IMR-90 (cell line): ENCODE measurements at regions not wholly inside any gene's neighbourhood (a gene's known extent, or its start where the extent isn't known, plus 50 kb on each side); places are given as distances from the start of the nearest gene placed in this dataset.

Source experiments
- ATAC-seq: fragments of 200-7000 bp; cut with Tn5 transposase; 2 replicates; pipeline ENCODE4 v1.9.1; 2020; ENCODE audit warnings: low read depth, mild to moderate bottlenecking, moderate library complexity
- BruUV-seq: library from RNA; stranded (reverse); fragments of 400-500 nt; replicated peaks from 2 replicates; lab custom pipeline; 2021; lab: Mats Ljungman, UMichigan
- CTCF ChIA-PET: fragments of 300-600 bp; formaldehyde crosslinking; extraction: SDS; loops from one replicate; lab custom pipeline; 2021; ENCODE audit warnings: antibody characterized with exemption; lab: Yijun Ruan, JAX
- POLR2A ChIA-PET: fragments of 300-600 bp; sonication (Branson Sonifier 250); formaldehyde crosslinking; loops from one replicate; lab custom pipeline; 2022; ENCODE audit warnings: antibody characterized with exemption; ENCODE audit not compliant: unreplicated experiment; lab: Charles Lee
- DNase-seq: peaks from one replicate; pipeline ENCODE4 v3.0.0; 2013
- H2AFZ ChIP-seq: replicated peaks from 2 replicates; pipeline ENCODE3; 2013; ENCODE audit warnings: low read length, mild to moderate bottlenecking; ENCODE audit not compliant: poor library complexity
- H2AK5ac ChIP-seq: 2 replicates; pipeline ENCODE4 v1.6.1; 2013; ENCODE audit warnings: low read depth, low read length, inconsistent platforms
- H2AK9ac ChIP-seq: replicated peaks from 2 replicates; pipeline ENCODE3; 2013; ENCODE audit warnings: mild to moderate bottlenecking, low read depth, low read length, moderate library complexity; ENCODE audit not compliant: poor library complexity
- H2BK120ac ChIP-seq: 2 replicates; pipeline ENCODE4 v1.6.1; 2013; ENCODE audit warnings: low read depth, low read length, inconsistent platforms
- H2BK15ac ChIP-seq: 3 replicates; pipeline ENCODE4 v1.6.1; 2013; ENCODE audit warnings: low read depth, low read length, inconsistent platforms
- H2BK20ac ChIP-seq: 2 replicates; pipeline ENCODE4 v1.6.1; 2013; ENCODE audit warnings: low read depth, mild to moderate bottlenecking, inconsistent platforms, low read length, moderate library complexity
- H2BK5ac ChIP-seq: 2 replicates; pipeline ENCODE4 v1.6.1; 2013; ENCODE audit warnings: mild to moderate bottlenecking, low read depth, low read length, inconsistent platforms; ENCODE audit not compliant: poor library complexity, severe bottlenecking
- H3K14ac ChIP-seq: replicated peaks from 2 replicates; pipeline ENCODE4 v1.6.1; 2013; ENCODE audit warnings: low read depth, low read length, inconsistent platforms
- H3K18ac ChIP-seq: 2 replicates; pipeline ENCODE4 v1.6.1; 2013; ENCODE audit warnings: low read depth, low read length, control low read depth
- H3K23ac ChIP-seq: 2 replicates; pipeline ENCODE4 v1.6.1; 2013; ENCODE audit warnings: low read depth, low read length, inconsistent platforms
- H3K27ac ChIP-seq: 2 replicates; pipeline ENCODE4 v1.5.1; 2013; ENCODE audit warnings: mild to moderate bottlenecking, control low read depth, low read length; ENCODE audit not compliant: insufficient read depth
- H3K27me3 ChIP-seq: 2 replicates; pipeline ENCODE4 v1.6.1; 2013; ENCODE audit warnings: low read length; ENCODE audit not compliant: control insufficient read depth, insufficient read depth
- H3K36me3 ChIP-seq: 2 replicates; pipeline ENCODE4 v1.6.1; 2013; ENCODE audit warnings: low read length, mixed read lengths; ENCODE audit not compliant: control insufficient read depth, insufficient read depth
- H3K4ac ChIP-seq: 2 replicates; pipeline ENCODE4 v1.6.1; 2013; ENCODE audit warnings: low read depth, low read length, inconsistent platforms
- H3K4me1 ChIP-seq: 2 replicates; pipeline ENCODE4 v1.6.1; 2013; ENCODE audit warnings: low read length, mixed read lengths; ENCODE audit not compliant: control insufficient read depth, insufficient read depth
- H3K4me2 ChIP-seq: 2 replicates; pipeline ENCODE4 v1.6.1; 2013; ENCODE audit warnings: low read depth, mild to moderate bottlenecking, control low read depth, low read length, moderate library complexity
- H3K4me3 ChIP-seq: 2 replicates; pipeline ENCODE4 v1.5.1; 2013; ENCODE audit warnings: low read depth, mild to moderate bottlenecking, control low read depth, low read length, moderate library complexity; ENCODE audit not compliant: insufficient read depth
- H3K56ac ChIP-seq: 2 replicates; pipeline ENCODE4 v1.6.1; 2013; ENCODE audit warnings: low read length, inconsistent platforms; ENCODE audit not compliant: insufficient read depth; ENCODE audit errors: extremely low read depth
- H3K79me1 ChIP-seq, 2 experiments: 2 replicates each; pipeline ENCODE4 v1.6.1; 2013; ENCODE audit warnings: low read length in 2 of 2, inconsistent platforms in 1 of 2, low read depth in 1 of 2
- H3K9ac ChIP-seq: 2 replicates; pipeline ENCODE4 v1.6.1; 2013; ENCODE audit warnings: low read depth, low read length, control low read depth
- H3K9me1 ChIP-seq: 2 replicates; pipeline ENCODE4 v1.6.1; 2013; ENCODE audit warnings: low read length, inconsistent platforms; ENCODE audit not compliant: insufficient read depth
- H3K9me3 ChIP-seq: 2 replicates; pipeline ENCODE4 v1.6.1; 2013; ENCODE audit warnings: low read length; ENCODE audit not compliant: control insufficient read depth, insufficient read depth
- H4K20me1 ChIP-seq: 2 replicates; pipeline ENCODE4 v1.6.1; 2013; ENCODE audit warnings: low read length, inconsistent platforms; ENCODE audit not compliant: insufficient read depth
- H4K5ac ChIP-seq: 2 replicates; pipeline ENCODE4 v1.6.1; 2013; ENCODE audit warnings: mild to moderate bottlenecking, low read depth, low read length, control low read depth
- H4K8ac ChIP-seq, 2 experiments: 2 replicates each; pipeline ENCODE4 v1.6.1; 2013; ENCODE audit warnings: low read depth in 2 of 2, low read length in 2 of 2, control low read depth in 1 of 2, inconsistent platforms in 1 of 2
- H4K91ac ChIP-seq: 2 replicates; pipeline ENCODE4 v1.6.1; 2013; ENCODE audit warnings: low read depth, low read length, inconsistent platforms; ENCODE audit not compliant: insufficient read depth
- BHLHE40 ChIP-seq: fragments of 150-350 bp; IDR thresholded peaks from 2 replicates; pipeline ENCODE4 v1.6.1; 2016; ENCODE audit warnings: mild to moderate bottlenecking, low read depth, low read length
- CEBPB ChIP-seq: IDR thresholded peaks from 2 replicates; pipeline ENCODE4 v1.6.1; 2012; ENCODE audit warnings: low read depth, low read length, improper control_type of control experiment
- CHD1 ChIP-seq: IDR thresholded peaks from 2 replicates; pipeline ENCODE4 v1.6.1; 2012; ENCODE audit warnings: low read depth, low read length, improper control_type of control experiment
- CTCF ChIP-seq: conservative IDR thresholded peaks from 2 replicates; pipeline ENCODE4 v1.5.1; 2012; ENCODE audit warnings: mild to moderate bottlenecking, low read depth, low read length, improper control_type of control experiment
- FOS ChIP-seq: fragments of 150-350 bp; IDR thresholded peaks from 2 replicates; pipeline ENCODE4 v1.6.1; 2016; ENCODE audit warnings: low read depth, low read length
- MAFK ChIP-seq: IDR thresholded peaks from 2 replicates; pipeline ENCODE4 v1.6.1; 2012; ENCODE audit warnings: low read depth, low read length, improper control_type of control experiment
- MAZ ChIP-seq: IDR thresholded peaks from 2 replicates; pipeline ENCODE4 v1.6.1; 2012; ENCODE audit warnings: low read depth, mild to moderate bottlenecking, low read length, improper control_type of control experiment, moderate library complexity, borderline replicate concordance
- MXI1 ChIP-seq: IDR thresholded peaks from 2 replicates; pipeline ENCODE4 v1.6.1; 2012; ENCODE audit warnings: low read depth, mild to moderate bottlenecking, low read length, moderate library complexity, borderline replicate concordance
- NFE2L2 ChIP-seq: fragments of 150-350 bp; IDR thresholded peaks from 2 replicates; pipeline ENCODE4 v1.6.1; 2016; ENCODE audit warnings: low read depth, mild to moderate bottlenecking, low read length
- POLR2A ChIP-seq: IDR thresholded peaks from 2 replicates; pipeline ENCODE4 v1.6.1; 2012; ENCODE audit warnings: mild to moderate bottlenecking, low read depth, low read length
- RAD21 ChIP-seq: IDR thresholded peaks from 2 replicates; pipeline ENCODE4 v1.6.1; 2012; ENCODE audit warnings: low read length, improper control_type of control experiment
- RCOR1 ChIP-seq: IDR thresholded peaks from 2 replicates; pipeline ENCODE4 v1.6.1; 2012; ENCODE audit warnings: mild to moderate bottlenecking, low read length, improper control_type of control experiment; ENCODE audit not compliant: insufficient replicate concordance
- RFX5 ChIP-seq: IDR thresholded peaks from 2 replicates; pipeline ENCODE4 v1.8.0; 2012; ENCODE audit warnings: low read depth, mild to moderate bottlenecking, low read length, moderate library complexity
- SMC3 ChIP-seq: fragments of 150-350 bp; IDR thresholded peaks from 2 replicates; pipeline ENCODE4 v1.6.1; 2016; ENCODE audit warnings: low read depth, mild to moderate bottlenecking, antibody characterized with exemption, low read length, moderate library complexity
- USF2 ChIP-seq: fragments of 150-350 bp; IDR thresholded peaks from 2 replicates; pipeline ENCODE4 v1.6.1; 2017; ENCODE audit warnings: mild to moderate bottlenecking, antibody characterized with exemption, low read length, low read depth
- WGBS, 2 experiments: methylation state at CpG; one replicate each; pipeline versions ENCODE4 v1.1.5 to v1.1.7; 2013; ENCODE audit warnings: missing lambda C conversion rate in 2 of 2; ENCODE audit not compliant: insufficient read length in 1 of 2; ENCODE audit errors: extremely low coverage in 2 of 2; 5-methylcytosine and 5-hydroxymethylcytosine counted together
- dilution Hi-C: fragments of 300-500 bp; cut with HindIII; formaldehyde crosslinking; loops from one replicate; pipeline ENCODE4 v1.14.3; 2018; ENCODE audit warnings: low sequenced_read_pairs; ENCODE audit not compliant: unreplicated experiment
- in situ Hi-C: fragments of 300-500 bp; cut with MboI; formaldehyde crosslinking; loops from 3 replicates; pipeline ENCODE4 v1.14.3; 2019; ENCODE audit warnings: low sequenced_read_pairs, inconsistent platforms, mixed read lengths
- intact Hi-C: fragments of 100-400 bp; cut with micrococcal nuclease; formaldehyde crosslinking; loops from 2 replicates; pipeline ENCODE4 v1.10.0; 2022
- TF ChIP-seq, protein P1 (sequence below): fragments of 150-350 bp; IDR thresholded peaks from 2 replicates; pipeline ENCODE4 v1.6.1; 2016; ENCODE audit warnings: low read depth, mild to moderate bottlenecking, low read length, moderate library complexity, borderline replicate concordance

DNA sequence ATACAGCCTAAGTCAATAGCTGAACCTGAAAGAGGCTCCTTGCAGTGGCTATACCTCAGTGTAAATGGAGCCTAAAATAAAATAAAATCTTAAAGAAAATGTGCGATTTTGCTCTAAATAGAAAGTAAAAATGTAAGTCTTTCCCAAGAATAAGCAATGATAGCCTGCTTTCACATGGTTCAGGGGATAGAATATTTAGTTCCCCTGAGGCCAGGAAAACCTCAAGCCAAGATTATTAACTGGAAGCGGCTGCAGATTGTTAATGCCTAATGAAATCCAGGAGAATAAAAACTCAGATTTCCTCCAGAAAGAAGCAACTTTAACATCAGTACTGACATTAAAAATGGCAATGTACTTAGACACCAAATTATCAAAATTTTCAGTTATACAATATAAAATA, 463.7 kb downstream of the CYLC2 start:
- H3K14ac ChIP-seq: no peak overlapping the region
- no peaks in the 10 kb centered on the region for H3K4me1 ChIP-seq
- no peak overlapping the region for H2BK15ac ChIP-seq
- H3K27me3 ChIP-seq: no peaks in the 10 kb centered on the region
- no peak overlapping the region for H2AFZ ChIP-seq
- no peak overlapping the region for H2BK120ac ChIP-seq
- H3K4me3 ChIP-seq: no peak overlapping the region
- H2BK5ac ChIP-seq: no peak overlapping the region
- no CpG with 5 or more reads among the region's 2 CpGs for WGBS, 2 experiments
- intact Hi-C loops (no loop called here), dilution Hi-C loops (no loop called here), in situ Hi-C loops (no loop called here)
- H3K18ac ChIP-seq: no peak overlapping the region
- DNase-seq (no peak), ATAC-seq (no peak)
- no peak overlapping the region for H3K4me2 ChIP-seq
- POLR2A ChIA-PET: no interaction called here
- peaks cover 5% of the 10 kb centered on the region for H3K9me3 ChIP-seq
- H4K8ac ChIP-seq: no peak overlapping the region
- H3K36me3 ChIP-seq: no peaks in the 10 kb centered on the region
- H3K9ac ChIP-seq: no peak overlapping the region
- H3K79me1 ChIP-seq: no peaks in the 10 kb centered on the region
- BruUV-seq: no TSS peak
- H3K4ac ChIP-seq: no peak overlapping the region
- no peaks in the 10 kb centered on the region for H4K20me1 ChIP-seq
- no peak overlapping the region for H3K27ac ChIP-seq
- no peak overlapping the region for H4K91ac ChIP-seq
- no peak overlapping the region for H2AK5ac ChIP-seq
- TF ChIP-seq MXI1 (no peak), SMC3 (no peak), MAFK (no peak), RCOR1 (no peak), BHLHE40 (no peak), USF2 (no peak), RFX5 (no peak), CTCF (no peak), RAD21 (no peak), CHD1 (no peak), CEBPB (no peak), MAZ (no peak), NFE2L2 (no peak), POLR2A (no peak), FOS (no peak)
- TF ChIP-seq, protein P1, sequence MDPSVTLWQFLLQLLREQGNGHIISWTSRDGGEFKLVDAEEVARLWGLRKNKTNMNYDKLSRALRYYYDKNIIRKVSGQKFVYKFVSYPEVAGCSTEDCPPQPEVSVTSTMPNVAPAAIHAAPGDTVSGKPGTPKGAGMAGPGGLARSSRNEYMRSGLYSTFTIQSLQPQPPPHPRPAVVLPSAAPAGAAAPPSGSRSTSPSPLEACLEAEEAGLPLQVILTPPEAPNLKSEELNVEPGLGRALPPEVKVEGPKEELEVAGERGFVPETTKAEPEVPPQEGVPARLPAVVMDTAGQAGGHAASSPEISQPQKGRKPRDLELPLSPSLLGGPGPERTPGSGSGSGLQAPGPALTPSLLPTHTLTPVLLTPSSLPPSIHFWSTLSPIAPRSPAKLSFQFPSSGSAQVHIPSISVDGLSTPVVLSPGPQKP: no peak
- no peak overlapping the region for H2BK20ac ChIP-seq
- CTCF ChIA-PET: no interaction called here
- no peaks in the 10 kb centered on the region for H3K9me1 ChIP-seq
- H4K5ac ChIP-seq: no peak overlapping the region
- no peak overlapping the region for H2AK9ac ChIP-seq
- H3K23ac ChIP-seq: no peak overlapping the region
- no peak overlapping the region for H3K56ac ChIP-seq
